Prostate gland (tissue), 2 donors: ENCODE measurements at regions not wholly inside any gene's neighbourhood (a gene's known extent, or its start where the extent isn't known, plus 50 kb on each side); places are given as distances from the start of the nearest gene placed in this dataset.

ENCODE experiments used
- POLR2A ChIP-seq: fragments of 450-650 bp; IDR thresholded peaks from one replicate; pipeline ENCODE4 v1.6.1; 2016; ENCODE audit warnings: antibody characterized with exemption, mild to moderate bottlenecking
- POLR2AphosphoS5 ChIP-seq: sonication (generic); formaldehyde crosslinking; IDR thresholded peaks from one replicate; pipeline ENCODE4 v1.6.1; 2017; ENCODE audit warnings: antibody characterized with exemption
- TF ChIP-seq, protein P1 (sequence below), 4 experiments: fragments of 200-600 bp in 2 of 4; fragments of 450-650 bp in 2 of 4; sonication (generic) in 2 of 4; IDR thresholded peaks; 1 replicate in 3 of 4; 2 replicates in 1 of 4; pipeline ENCODE4 v1.5.1; 2016 to 2019; ENCODE audit warnings: antibody characterized with exemption in 4 of 4, mild to moderate bottlenecking in 2 of 4, moderate library complexity in 2 of 4

DNA sequence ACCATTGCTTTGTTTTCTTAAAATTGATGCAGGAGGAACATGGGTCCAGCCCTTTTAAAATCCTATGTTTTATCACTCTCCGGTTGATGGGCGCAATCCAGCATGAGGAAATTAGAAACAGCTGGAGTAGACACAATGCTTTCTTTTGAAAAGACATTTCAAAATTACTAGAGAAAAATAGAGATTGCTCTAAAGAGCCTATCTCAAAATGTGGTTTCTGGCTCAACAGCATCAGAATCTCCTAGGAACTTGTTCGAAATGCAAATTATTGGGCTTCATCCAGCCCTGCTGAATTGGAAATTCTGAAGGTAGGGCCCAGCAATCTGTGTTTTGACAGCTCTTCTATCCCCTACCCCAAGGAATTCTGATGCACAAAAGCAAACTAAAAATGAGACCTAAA, 190.8 kb upstream of the BMP2 start:
- TF ChIP-seq, protein P1, sequence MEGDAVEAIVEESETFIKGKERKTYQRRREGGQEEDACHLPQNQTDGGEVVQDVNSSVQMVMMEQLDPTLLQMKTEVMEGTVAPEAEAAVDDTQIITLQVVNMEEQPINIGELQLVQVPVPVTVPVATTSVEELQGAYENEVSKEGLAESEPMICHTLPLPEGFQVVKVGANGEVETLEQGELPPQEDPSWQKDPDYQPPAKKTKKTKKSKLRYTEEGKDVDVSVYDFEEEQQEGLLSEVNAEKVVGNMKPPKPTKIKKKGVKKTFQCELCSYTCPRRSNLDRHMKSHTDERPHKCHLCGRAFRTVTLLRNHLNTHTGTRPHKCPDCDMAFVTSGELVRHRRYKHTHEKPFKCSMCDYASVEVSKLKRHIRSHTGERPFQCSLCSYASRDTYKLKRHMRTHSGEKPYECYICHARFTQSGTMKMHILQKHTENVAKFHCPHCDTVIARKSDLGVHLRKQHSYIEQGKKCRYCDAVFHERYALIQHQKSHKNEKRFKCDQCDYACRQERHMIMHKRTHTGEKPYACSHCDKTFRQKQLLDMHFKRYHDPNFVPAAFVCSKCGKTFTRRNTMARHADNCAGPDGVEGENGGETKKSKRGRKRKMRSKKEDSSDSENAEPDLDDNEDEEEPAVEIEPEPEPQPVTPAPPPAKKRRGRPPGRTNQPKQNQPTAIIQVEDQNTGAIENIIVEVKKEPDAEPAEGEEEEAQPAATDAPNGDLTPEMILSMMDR (IDR thresholded peaks at IDR 0.05) = no peak
- TF ChIP-seq POLR2A (no peak), POLR2AphosphoS5 (no peak)
